HG03066 (cell line): ENCODE measurements at regions not wholly inside any gene's neighbourhood (a gene's known extent, or its start where the extent isn't known, plus 50 kb on each side); places are given as distances from the start of the nearest gene placed in this dataset.

Experiments
- ATAC-seq: cut with Tn5 transposase; IDR thresholded peaks from one replicate; pipeline ENCODE4 v1.9.1; 2021; ENCODE audit warnings: low read depth; ENCODE audit not compliant: unreplicated experiment

DNA sequence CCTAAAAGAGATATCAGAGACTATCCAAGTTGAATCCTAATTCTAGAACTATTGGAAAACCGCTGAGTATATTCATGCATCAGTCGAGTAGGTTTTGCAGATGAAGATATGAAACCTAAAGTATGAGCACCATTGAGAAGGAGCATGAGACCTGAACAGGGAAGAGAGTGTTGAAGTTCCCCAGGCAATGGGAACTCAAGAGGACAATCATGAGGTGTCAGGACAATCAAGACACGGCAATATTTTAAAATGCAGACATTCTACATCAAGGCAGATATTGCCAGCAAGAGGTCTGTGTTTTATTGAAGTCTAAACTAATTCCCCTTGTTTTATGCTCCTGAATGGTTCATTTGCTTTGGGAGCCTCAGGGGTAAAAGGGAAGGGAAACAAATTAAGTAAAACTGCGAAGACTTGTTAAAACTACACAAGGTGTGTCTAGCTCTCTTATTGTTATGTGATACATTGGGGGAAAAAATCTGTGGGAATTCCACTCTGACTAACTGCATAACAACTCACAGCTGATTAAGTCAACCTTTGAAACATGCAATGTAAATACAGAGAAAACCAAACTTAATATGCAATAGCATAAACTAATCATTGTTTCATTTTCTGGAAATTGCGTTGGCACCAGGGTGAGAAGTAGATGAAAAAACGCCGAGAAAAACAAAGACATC lies 347.9 kb upstream of the ADGRL2 start:
- ATAC-seq: no peak

- ATAC-seq: no peak
Observed at GRCh38 chr1:81449786-81450185, 350.9 kb upstream of the ADGRL2 start.

GRCh38 chr1:81446000-81446669 lies 354.6 kb upstream of the ADGRL2 start:
- ATAC-seq: no peak

DNA sequence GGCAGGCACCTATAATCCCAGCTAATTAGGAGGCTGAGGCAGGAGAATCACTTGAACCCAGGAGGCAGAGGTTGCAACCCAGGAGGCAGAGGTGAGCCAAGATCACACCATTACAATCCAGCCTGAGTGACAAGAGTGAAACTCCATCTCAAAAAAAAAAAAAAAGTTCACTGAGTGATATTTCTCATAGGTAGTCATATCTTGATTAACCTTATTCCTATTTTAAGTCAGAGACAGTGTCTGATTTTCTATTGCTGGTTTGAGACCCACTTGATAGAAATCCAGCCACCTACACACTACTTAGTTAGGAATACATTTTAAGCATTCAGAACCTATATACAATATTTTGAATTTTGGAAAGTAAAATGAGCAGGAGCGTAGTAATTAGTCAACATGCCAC lies 357.4 kb upstream of the ADGRL2 start:
- ATAC-seq: no peak

- ATAC-seq: no peak
Observed at GRCh38 chr1:81439046-81439823, 361.5 kb upstream of the ADGRL2 start.

GRCh38 chr1:81437649-81438048 lies 363.1 kb upstream of the ADGRL2 start:
- peak; percentile 63 for ATAC-seq

GRCh38 chr1:81437213-81437612 lies 363.5 kb upstream of the ADGRL2 start:
- ATAC-seq: no peak

- ATAC-seq: no peak
Observed at GRCh38 chr1:81435175-81435574, 365.6 kb upstream of the ADGRL2 start.

DNA sequence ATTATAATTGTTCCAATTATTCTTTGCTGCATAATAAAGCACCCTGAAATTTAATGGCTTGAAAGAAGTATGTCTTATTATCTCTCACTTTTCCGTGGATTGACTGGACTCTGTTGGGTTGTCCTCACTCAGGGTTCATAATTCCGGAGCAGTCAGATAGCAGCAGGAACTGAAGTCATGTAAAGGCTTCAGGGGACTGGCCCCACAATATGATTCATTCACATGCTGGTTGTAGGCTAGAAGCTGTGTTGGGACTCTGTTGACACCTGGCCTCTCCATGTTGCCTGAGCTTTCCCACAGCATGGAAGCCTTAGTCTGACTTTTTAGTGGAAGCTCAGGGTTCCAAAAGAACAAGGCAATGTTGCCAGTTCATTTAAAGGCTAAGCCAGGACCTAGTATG lies 367.1 kb upstream of the ADGRL2 start:
- ATAC-seq: no peak

GRCh38 chr1:81432654-81433109 lies 368.1 kb upstream of the ADGRL2 start:
- ATAC-seq: no peak

DNA sequence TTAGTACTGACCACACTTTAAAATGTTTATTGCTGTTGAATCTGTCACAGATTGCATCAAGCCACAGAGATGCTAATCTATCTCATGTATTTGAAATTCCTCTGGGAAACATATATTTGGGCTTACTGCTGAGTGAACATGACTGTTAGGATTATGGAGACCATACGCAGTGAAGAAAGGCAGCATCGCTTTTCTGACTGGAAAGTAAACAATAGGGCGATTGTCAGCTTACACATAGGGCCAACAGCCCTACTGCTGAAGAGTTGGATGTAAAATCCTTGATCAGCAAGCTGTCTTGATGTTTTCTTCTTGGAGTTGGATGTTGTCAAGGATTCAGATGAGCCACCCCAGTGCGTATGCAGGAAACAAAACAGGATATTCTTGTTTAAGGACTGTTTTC lies 368.7 kb upstream of the ADGRL2 start:
- ATAC-seq: no peak

DNA sequence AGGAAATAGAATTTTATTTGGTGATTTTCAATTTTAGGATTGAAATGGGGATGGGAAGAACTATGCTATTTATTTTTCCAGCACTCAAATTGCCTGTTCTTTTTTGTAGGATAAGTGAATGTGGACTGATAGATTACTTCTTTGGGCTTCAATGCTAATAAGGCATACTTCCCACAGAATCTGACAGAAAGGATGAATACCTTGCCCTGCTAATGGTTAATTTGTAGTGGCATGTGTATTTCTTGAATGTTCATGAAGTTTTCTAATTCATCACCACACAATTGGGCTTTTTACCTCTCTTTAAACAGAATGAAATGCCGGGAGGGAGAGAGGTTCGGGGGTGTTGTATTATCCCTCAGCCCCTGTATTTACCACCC lies 369.1 kb upstream of the ADGRL2 start:
- ATAC-seq: no peak

- no peak for ATAC-seq
Observed at GRCh38 chr1:81430955-81431623, 369.6 kb upstream of the ADGRL2 start.

- no peak for ATAC-seq
Observed at GRCh38 chr1:81430236-81430938, 370.3 kb upstream of the ADGRL2 start.

DNA sequence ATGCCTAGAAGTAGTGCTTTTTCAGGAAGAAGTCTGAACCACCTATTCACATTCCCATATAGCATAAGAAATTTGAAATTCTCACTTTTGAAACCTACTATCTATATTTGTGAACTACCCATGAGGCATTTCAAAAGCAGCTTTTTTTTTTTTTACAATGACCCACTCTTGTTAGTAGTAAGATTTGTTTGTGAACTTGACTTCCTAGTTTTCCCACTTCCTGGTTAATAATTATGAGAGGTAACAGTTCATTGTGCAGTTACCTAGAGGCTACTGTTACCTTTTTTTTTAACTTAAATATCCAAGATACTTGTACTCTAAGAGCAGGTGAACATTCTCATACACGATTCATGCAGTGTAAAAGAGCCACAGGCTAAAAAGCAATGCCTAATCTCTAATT lies 371.7 kb upstream of the ADGRL2 start:
- no peak for ATAC-seq

DNA sequence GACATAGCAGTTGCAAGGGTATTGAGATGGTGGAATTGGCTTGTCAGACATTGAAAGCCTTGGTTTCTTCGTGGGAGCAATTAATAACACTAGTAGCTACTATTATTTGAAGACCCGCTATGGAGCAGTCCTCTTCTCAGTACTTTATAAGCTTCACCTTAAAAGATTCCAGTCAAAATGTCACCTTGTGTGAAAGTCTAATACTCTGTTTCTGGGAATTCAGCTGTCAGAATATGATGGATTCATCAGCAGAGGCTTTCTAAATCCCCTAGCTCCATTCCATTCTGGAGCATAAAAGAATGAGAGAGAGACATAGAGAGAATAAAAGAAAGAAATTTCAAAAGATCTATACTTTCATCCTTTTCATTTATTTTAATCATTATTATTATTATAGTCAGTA lies 375.9 kb upstream of the ADGRL2 start:
- no peak for ATAC-seq

DNA sequence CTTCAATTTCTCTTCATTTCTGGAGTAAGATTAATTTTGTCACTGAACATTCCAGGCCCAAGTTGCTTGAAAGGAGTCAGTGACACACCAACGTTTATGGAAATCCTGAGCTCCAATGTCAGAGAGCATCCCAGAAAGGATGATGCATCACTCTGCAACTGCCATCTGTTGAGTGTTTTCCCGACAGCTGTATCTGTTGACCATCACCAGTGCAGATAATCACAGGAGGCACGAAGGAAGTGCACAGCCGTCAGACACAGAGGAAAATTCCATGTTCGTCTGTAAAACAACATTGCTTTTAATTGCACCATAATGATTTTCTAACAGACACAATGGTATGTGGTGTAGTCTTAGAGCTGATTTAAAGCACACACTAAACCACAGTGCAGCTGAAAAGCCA lies 376.7 kb upstream of the ADGRL2 start:
- no peak for ATAC-seq

GRCh38 chr1:81420760-81421159 lies 380.0 kb upstream of the ADGRL2 start:
- ATAC-seq: peak; percentile 84

- peak; percentile 85 for ATAC-seq
Observed at GRCh38 chr1:81414488-81415015, 386.2 kb upstream of the ADGRL2 start.

GRCh38 chr1:81412954-81413353 lies 387.8 kb upstream of the ADGRL2 start:
- no peak for ATAC-seq
